ENCODE measurements at regions not wholly inside any gene's neighbourhood (a gene's known extent, or its start where the extent isn't known, plus 50 kb on each side); places are given as distances from the start of the nearest gene placed in this dataset.

- CTCF ChIA-PET: no interaction called here
- Histone ChIP-seq H4K20me1 (replicated peaks; ENCODE audit: control insufficient read depth, extremely low read depth, insufficient read depth, low read length) (no peaks in the 10 kb centered on the region), H3K9me3 (replicated peaks; ENCODE audit: control insufficient read depth, insufficient read depth, low read length) (no peaks in the 10 kb centered on the region), H3K79me2 (ENCODE audit: control insufficient read depth, insufficient read depth, low read length) (no peaks in the 10 kb centered on the region), H3K9ac (replicated peaks; ENCODE audit: extremely low read depth, insufficient read depth, low read length) (no peak overlapping the region), H2AFZ (ENCODE audit: low read depth, low read length) (no peak overlapping the region), H3K9me1 (replicated peaks; ENCODE audit: control insufficient read depth, extremely low read depth, insufficient read depth, low read length) (no peaks in the 10 kb centered on the region), H3K4me3 (replicated peaks in 1 of 3; ENCODE audit: insufficient read depth in 1 of 3, low read depth in 1 of 3, low read length in 3 of 3) (no peak overlapping the region), H3K27me3 (ENCODE audit: control insufficient read depth in 2 of 2, insufficient read depth in 2 of 2, low read length in 2 of 2) (no peaks in the 10 kb centered on the region), H3K4me1 (ENCODE audit: control insufficient read depth, extremely low read depth, insufficient read depth, low read length) (no peaks in the 10 kb centered on the region), H3K27ac (ENCODE audit: insufficient read depth, low read depth, low read length) (no peak overlapping the region), H3K4me2 (ENCODE audit: insufficient read depth, low read length) (no peak overlapping the region), H3K36me3 (ENCODE audit: control insufficient read depth in 2 of 2, extremely low read depth in 1 of 2, insufficient read depth in 2 of 2, low read length in 2 of 2) (no peaks in the 10 kb centered on the region)
- intact Hi-C loops (cut with micrococcal nuclease) (no loop called here), dilution Hi-C loops (cut with MboI; ENCODE audit: extremely low pct_ligation_motif_present, low sequenced_read_pairs) (no loop called here)
- DNase-seq (ENCODE audit: low read depth, low spot score) (no peak), FAIRE-seq (no peak)
- no peak for TF ChIP-seq GATA2 (IDR thresholded peaks at IDR 0.05; ENCODE audit: insufficient read depth, insufficient read length, low read depth, low read length)
- no peak for TF ChIP-seq JUN (IDR thresholded peaks at IDR 0.05; ENCODE audit: borderline replicate concordance, insufficient read depth, insufficient read length, low read depth)
- no peak for TF ChIP-seq FOS (IDR thresholded peaks at IDR 0.05; ENCODE audit: borderline replicate concordance, insufficient read depth, low read length)
- no peak for TF ChIP-seq CTCF (IDR thresholded peaks at IDR 0.05; ENCODE audit: extremely low read depth in 1 of 2, insufficient read depth in 1 of 2, low read depth in 1 of 2, low read length in 2 of 2)
- TF ChIP-seq EZH2 (IDR thresholded peaks at IDR 0.05; ENCODE audit: borderline replicate concordance, low read depth, low read length, severe bottlenecking): no peak
- no peak for TF ChIP-seq MYC (IDR thresholded peaks at IDR 0.05; ENCODE audit: low read depth, low read length)
- no peak for TF ChIP-seq POLR2A (IDR thresholded peaks at IDR 0.05; ENCODE audit: low read depth, low read length)
- POLR2A ChIA-PET: no interaction called here
- BruUV-seq (replicated peaks): no TSS peak
Measured at GRCh38 chr12:87107766-87108165, 851.6 kb upstream of the MGAT4C start.

- dilution Hi-C loops (cut with MboI; ENCODE audit: extremely low pct_ligation_motif_present, low sequenced_read_pairs) (no loop called here), intact Hi-C loops (cut with micrococcal nuclease) (no loop called here)
- Histone ChIP-seq H3K79me2 (ENCODE audit: control insufficient read depth, insufficient read depth, low read length) (no peaks in the 10 kb centered on the region), H3K9me3 (replicated peaks; ENCODE audit: control insufficient read depth, insufficient read depth, low read length) (no peaks in the 10 kb centered on the region), H3K4me2 (ENCODE audit: insufficient read depth, low read length) (no peak overlapping the region), H3K4me1 (ENCODE audit: control insufficient read depth, extremely low read depth, insufficient read depth, low read length) (no peaks in the 10 kb centered on the region), H4K20me1 (replicated peaks; ENCODE audit: control insufficient read depth, extremely low read depth, insufficient read depth, low read length) (no peaks in the 10 kb centered on the region), H3K36me3 (ENCODE audit: control insufficient read depth in 2 of 2, extremely low read depth in 1 of 2, insufficient read depth in 2 of 2, low read length in 2 of 2) (no peaks in the 10 kb centered on the region), H3K9ac (replicated peaks; ENCODE audit: extremely low read depth, insufficient read depth, low read length) (no peak overlapping the region), H3K4me3 (replicated peaks in 1 of 3; ENCODE audit: insufficient read depth in 1 of 3, low read depth in 1 of 3, low read length in 3 of 3) (no peak overlapping the region), H3K9me1 (replicated peaks; ENCODE audit: control insufficient read depth, extremely low read depth, insufficient read depth, low read length) (no peaks in the 10 kb centered on the region), H3K27ac (ENCODE audit: insufficient read depth, low read depth, low read length) (no peak overlapping the region), H2AFZ (ENCODE audit: low read depth, low read length) (no peak overlapping the region), H3K27me3 (ENCODE audit: control insufficient read depth in 2 of 2, insufficient read depth in 2 of 2, low read length in 2 of 2) (no peaks in the 10 kb centered on the region)
- TF ChIP-seq POLR2A (IDR thresholded peaks at IDR 0.05; ENCODE audit: low read depth, low read length): no peak
- no peak for TF ChIP-seq EZH2 (IDR thresholded peaks at IDR 0.05; ENCODE audit: borderline replicate concordance, low read depth, low read length, severe bottlenecking)
- no peak for TF ChIP-seq POLR2AphosphoS5 (IDR thresholded peaks at IDR 0.05; ENCODE audit: insufficient read depth, low read depth, low read length)
- no peak for TF ChIP-seq GATA2 (IDR thresholded peaks at IDR 0.05; ENCODE audit: insufficient read depth, insufficient read length, low read depth, low read length)
- no peak for TF ChIP-seq MAX (IDR thresholded peaks at IDR 0.05; ENCODE audit: insufficient read depth, insufficient read length)
- TF ChIP-seq MYC (IDR thresholded peaks at IDR 0.05; ENCODE audit: low read depth, low read length): no peak
- ChIA-PET CTCF (no interaction called here), POLR2A (no interaction called here)
- no peak for FAIRE-seq
- no TSS peak for BruUV-seq (replicated peaks)
- DNase-seq (ENCODE audit: low read depth, low spot score): no peak
Measured at GRCh38 chr12:87107270-87107669, 851.1 kb upstream of the MGAT4C start.

All from endothelial cell of umbilical vein (primary cell).